Keratinocyte (primary cell): ENCODE measurements at regions not wholly inside any gene's neighbourhood (a gene's known extent, or its start where the extent isn't known, plus 50 kb on each side); places are given as distances from the start of the nearest gene placed in this dataset.

Experiments
- DNase-seq: peaks from one replicate; pipeline ENCODE4 v3.0.0-alpha.2; 2011; ENCODE audit warnings: low read depth, missing footprints, low spot score
- FAIRE-seq: peaks from 2 replicates; lab custom pipeline; 2011; peaks lifted over from hg19 to GRCh38; lab: Jason Lieb, UNC
- H2AFZ ChIP-seq: 2 replicates; pipeline ENCODE4 v1.6.0; 2012; ENCODE audit warnings: low read length, control low read depth, inconsistent platforms; ENCODE audit not compliant: control insufficient read depth
- H3K27ac ChIP-seq: 2 replicates; pipeline ENCODE4 v1.5.1; 2011; ENCODE audit warnings: low read length; ENCODE audit not compliant: control insufficient read depth, insufficient read depth
- H3K27me3 ChIP-seq: 3 replicates; pipeline ENCODE4 v1.6.0; 2011; ENCODE audit warnings: low read length; ENCODE audit not compliant: control insufficient read depth, insufficient read depth; ENCODE audit errors: extremely low read depth
- H3K36me3 ChIP-seq, 2 experiments: 2 replicates in 1 of 2; 3 replicates in 1 of 2; pipeline ENCODE4 v1.5.1; 2011; ENCODE audit warnings: low read length in 2 of 2, mild to moderate bottlenecking in 1 of 2; ENCODE audit not compliant: control insufficient read depth in 2 of 2, insufficient read depth in 2 of 2; ENCODE audit errors: extremely low read depth in 1 of 2
- H3K4me1 ChIP-seq: 3 replicates; pipeline ENCODE4 v1.5.1; 2011; ENCODE audit warnings: low read length; ENCODE audit not compliant: control insufficient read depth, insufficient read depth; ENCODE audit errors: extremely low read depth
- H3K4me2 ChIP-seq: 3 replicates; pipeline ENCODE4 v1.6.0; 2011; ENCODE audit warnings: low read depth, low read length; ENCODE audit not compliant: control insufficient read depth, insufficient read depth; ENCODE audit errors: extremely low read depth
- H3K4me3 ChIP-seq, 3 experiments: fragments of 200-600 bp in 1 of 3; sonication (generic) in 1 of 3; 2 replicates in 2 of 3; 3 replicates in 1 of 3; pipeline ENCODE4 v1.5.1; 2011 to 2016; ENCODE audit warnings: low read length in 3 of 3, mild to moderate bottlenecking in 3 of 3, control low read depth in 2 of 3, inconsistent platforms in 1 of 3, low read depth in 1 of 3, mixed read lengths in 1 of 3, mixed run types in 1 of 3, moderate library complexity in 1 of 3; ENCODE audit not compliant: control insufficient read depth in 2 of 3, insufficient read depth in 2 of 3; ENCODE audit errors: extremely low read depth in 1 of 3
- H3K79me2 ChIP-seq: 2 replicates; pipeline ENCODE4 v1.6.0; 2012; ENCODE audit warnings: low read length; ENCODE audit not compliant: control insufficient read depth, insufficient read depth
- H3K9ac ChIP-seq: 3 replicates; pipeline ENCODE4 v1.6.0; 2011; ENCODE audit warnings: low read length; ENCODE audit not compliant: control insufficient read depth, insufficient read depth; ENCODE audit errors: extremely low read depth
- H3K9me1 ChIP-seq: 3 replicates; pipeline ENCODE4 v1.6.0; 2011; ENCODE audit warnings: low read length; ENCODE audit not compliant: control insufficient read depth, insufficient read depth; ENCODE audit errors: extremely low read depth
- H3K9me3 ChIP-seq: 2 replicates; pipeline ENCODE4 v1.5.1; 2012; ENCODE audit warnings: low read depth, low read length; ENCODE audit not compliant: control insufficient read depth
- H4K20me1 ChIP-seq: 3 replicates; pipeline ENCODE4 v1.6.0; 2011; ENCODE audit warnings: low read length; ENCODE audit not compliant: control insufficient read depth, insufficient read depth; ENCODE audit errors: extremely low read depth
- EZH2 ChIP-seq: IDR thresholded peaks from one replicate; pipeline ENCODE4 v1.6.1; 2012; ENCODE audit warnings: inconsistent platforms, mild to moderate bottlenecking, low read length, moderate library complexity
- dilution Hi-C: fragments of 300-500 bp; cut with MboI; formaldehyde crosslinking; loops from one replicate; pipeline ENCODE4 v1.7.0; 2020; ENCODE audit warnings: low sequenced_read_pairs; ENCODE audit not compliant: extremely low pct_ligation_motif_present
- TF ChIP-seq, protein P1 (sequence below), 3 experiments: IDR thresholded peaks in 1 of 3; conservative IDR thresholded peaks in 1 of 3; optimal IDR thresholded peaks in 1 of 3; 2 replicates in 2 of 3; 3 replicates in 1 of 3; pipeline versions ENCODE3 to v1.5.1; 2011; ENCODE audit warnings: low read length in 3 of 3, mild to moderate bottlenecking in 3 of 3, moderate library complexity in 2 of 3, control low read depth in 1 of 3, inconsistent platforms in 1 of 3; ENCODE audit not compliant: insufficient read depth in 2 of 3; ENCODE audit errors: extremely low read depth in 1 of 3

DNA sequence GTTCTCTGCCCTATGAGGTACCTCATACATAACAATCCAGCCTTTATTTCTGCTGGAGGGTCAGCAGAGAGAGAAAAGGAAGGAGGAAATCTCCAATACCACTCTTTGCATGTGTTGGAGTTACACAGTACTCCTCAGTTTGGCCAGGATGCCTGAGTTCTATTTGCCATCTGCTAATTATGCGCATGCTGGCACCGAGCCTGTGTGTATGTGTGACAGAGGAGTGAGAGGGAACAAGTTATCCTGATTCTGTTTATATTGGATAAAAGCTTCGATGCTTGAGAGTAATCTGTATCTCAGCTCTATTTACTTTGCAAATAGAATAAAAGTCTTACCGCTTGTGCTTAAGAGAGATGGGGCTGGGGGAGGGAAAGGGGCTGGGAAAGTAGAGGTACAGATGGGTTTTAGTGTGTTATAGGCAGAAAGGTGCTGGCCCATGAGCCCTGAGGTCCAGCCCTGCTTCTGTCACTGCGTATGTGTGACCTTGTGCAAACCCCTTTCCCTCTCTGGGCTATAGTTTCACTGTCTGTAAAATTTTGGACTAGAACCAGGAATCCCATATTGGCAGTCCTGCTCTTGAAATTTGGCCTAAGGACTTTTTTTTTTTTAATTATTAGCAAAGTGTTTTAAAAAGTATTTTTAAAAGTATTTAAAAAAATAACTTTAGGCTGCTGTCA is 54.5 kb upstream of the PLXNA2 start:
- no peaks in the 10 kb centered on the region for H3K9me3 ChIP-seq
- no peaks in the 10 kb centered on the region for H3K4me1 ChIP-seq
- FAIRE-seq (no peak), DNase-seq (no peak)
- H3K79me2 ChIP-seq: no peaks in the 10 kb centered on the region
- no peak overlapping the region for H2AFZ ChIP-seq
- H3K36me3 ChIP-seq: no peaks in the 10 kb centered on the region
- dilution Hi-C loops: no loop called here
- H3K27ac ChIP-seq: no peak overlapping the region
- H3K9ac ChIP-seq: no peak overlapping the region
- H3K4me3 ChIP-seq: no peak overlapping the region
- no peak overlapping the region for H3K4me2 ChIP-seq
- TF ChIP-seq EZH2: no peak
- TF ChIP-seq, protein P1, sequence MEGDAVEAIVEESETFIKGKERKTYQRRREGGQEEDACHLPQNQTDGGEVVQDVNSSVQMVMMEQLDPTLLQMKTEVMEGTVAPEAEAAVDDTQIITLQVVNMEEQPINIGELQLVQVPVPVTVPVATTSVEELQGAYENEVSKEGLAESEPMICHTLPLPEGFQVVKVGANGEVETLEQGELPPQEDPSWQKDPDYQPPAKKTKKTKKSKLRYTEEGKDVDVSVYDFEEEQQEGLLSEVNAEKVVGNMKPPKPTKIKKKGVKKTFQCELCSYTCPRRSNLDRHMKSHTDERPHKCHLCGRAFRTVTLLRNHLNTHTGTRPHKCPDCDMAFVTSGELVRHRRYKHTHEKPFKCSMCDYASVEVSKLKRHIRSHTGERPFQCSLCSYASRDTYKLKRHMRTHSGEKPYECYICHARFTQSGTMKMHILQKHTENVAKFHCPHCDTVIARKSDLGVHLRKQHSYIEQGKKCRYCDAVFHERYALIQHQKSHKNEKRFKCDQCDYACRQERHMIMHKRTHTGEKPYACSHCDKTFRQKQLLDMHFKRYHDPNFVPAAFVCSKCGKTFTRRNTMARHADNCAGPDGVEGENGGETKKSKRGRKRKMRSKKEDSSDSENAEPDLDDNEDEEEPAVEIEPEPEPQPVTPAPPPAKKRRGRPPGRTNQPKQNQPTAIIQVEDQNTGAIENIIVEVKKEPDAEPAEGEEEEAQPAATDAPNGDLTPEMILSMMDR (optimal IDR thresholded peaks at IDR 0.05 in 1 of 3, IDR thresholded peaks at IDR 0.05 in 1 of 3, conservative IDR thresholded peaks at IDR 0.05 in 1 of 3; ENCODE audit: extremely low read depth in 1 of 3, insufficient read depth in 2 of 3, low read length in 3 of 3): no peak
- H3K27me3 ChIP-seq: peaks cover 56% of the 10 kb centered on the region
- H4K20me1 ChIP-seq: no peaks in the 10 kb centered on the region
- H3K9me1 ChIP-seq: no peaks in the 10 kb centered on the region

DNA sequence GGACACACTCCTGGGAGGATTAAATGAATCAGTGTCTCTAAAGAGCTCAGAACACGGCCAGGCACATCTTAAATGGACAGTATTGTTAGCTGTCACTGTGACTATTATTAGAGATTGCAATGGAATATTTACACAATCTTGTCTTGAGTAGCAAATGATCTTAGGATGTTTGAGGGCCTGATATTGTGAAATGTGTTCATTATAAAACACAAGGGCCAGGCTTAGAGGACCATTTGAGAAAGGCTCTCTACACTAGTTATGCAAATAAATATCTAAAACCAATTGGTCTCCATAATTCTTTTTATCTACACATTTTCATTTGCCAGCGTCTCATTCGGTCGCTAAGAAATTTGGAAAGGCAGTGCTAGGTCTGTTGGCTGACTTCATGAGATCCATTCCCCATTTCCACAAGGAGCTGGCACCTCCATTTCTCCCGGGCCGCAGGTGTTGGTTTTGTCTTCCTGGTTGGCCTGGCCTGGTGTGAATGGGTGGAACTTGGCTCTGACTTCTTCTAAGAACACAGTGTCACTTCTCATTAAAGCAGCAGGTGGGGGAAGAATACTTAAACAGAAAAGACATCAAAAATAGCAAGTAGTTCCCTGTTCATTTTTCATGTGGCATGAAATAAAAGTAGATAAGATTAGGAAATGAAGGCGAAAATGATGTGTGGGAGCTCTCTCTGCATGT is 56.0 kb upstream of the PLXNA2 start:
- no peak overlapping the region for H3K27ac ChIP-seq
- H3K36me3 ChIP-seq: no peaks in the 10 kb centered on the region
- H3K9ac ChIP-seq: no peak overlapping the region
- H3K4me3 ChIP-seq: no peak overlapping the region
- no peaks in the 10 kb centered on the region for H3K9me1 ChIP-seq
- H3K4me2 ChIP-seq: no peak overlapping the region
- H3K27me3 ChIP-seq: peaks cover 46% of the 10 kb centered on the region
- H2AFZ ChIP-seq: no peak overlapping the region
- dilution Hi-C loops: no loop called here
- no peaks in the 10 kb centered on the region for H4K20me1 ChIP-seq
- TF ChIP-seq, protein P1 (optimal IDR thresholded peaks at IDR 0.05 in 1 of 3, IDR thresholded peaks at IDR 0.05 in 1 of 3, conservative IDR thresholded peaks at IDR 0.05 in 1 of 3; ENCODE audit: extremely low read depth in 1 of 3, insufficient read depth in 2 of 3, low read length in 3 of 3): no peak
- no peak for TF ChIP-seq EZH2
- DNase-seq (no peak), FAIRE-seq (no peak)
- H3K79me2 ChIP-seq: no peaks in the 10 kb centered on the region
- H3K9me3 ChIP-seq: no peaks in the 10 kb centered on the region
- H3K4me1 ChIP-seq: no peaks in the 10 kb centered on the region
